Loucy (cell line): ENCODE measurements at regions not wholly inside any gene's neighbourhood (a gene's known extent, or its start where the extent isn't known, plus 50 kb on each side); places are given as distances from the start of the nearest gene placed in this dataset.

Experiments used
- H2AFZ ChIP-seq: fragments of 200-600 bp; sonication (generic); 2 replicates; pipeline ENCODE4 v1.6.0; 2016; ENCODE audit warnings: antibody characterized with exemption, mild to moderate bottlenecking, low read length, moderate library complexity
- H3F3A ChIP-seq: fragments of 200-600 bp; 2 replicates; pipeline ENCODE4 v1.6.0; 2016; ENCODE audit warnings: antibody characterized with exemption, low read depth, mild to moderate bottlenecking
- H3K27me3 ChIP-seq: fragments of 200-600 bp; sonication (generic); 2 replicates; pipeline ENCODE4 v1.6.1; 2014; ENCODE audit warnings: low read length, mild to moderate bottlenecking; ENCODE audit not compliant: insufficient read depth, poor library complexity, severe bottlenecking
- H3K36me3 ChIP-seq: fragments of 200-600 bp; sonication (generic); 2 replicates; pipeline ENCODE4 v1.6.1; 2016; ENCODE audit warnings: low read length; ENCODE audit not compliant: insufficient read depth
- H3K4me1 ChIP-seq: fragments of 200-600 bp; sonication (generic); 2 replicates; pipeline ENCODE4 v1.5.1; 2014; ENCODE audit warnings: low read length, mild to moderate bottlenecking; ENCODE audit not compliant: insufficient read depth, poor library complexity, severe bottlenecking
- H3K4me2 ChIP-seq: fragments of 200-600 bp; sonication (generic); 2 replicates; pipeline ENCODE4 v1.6.0; 2014; ENCODE audit warnings: antibody characterized with exemption, low read length, low read depth, mild to moderate bottlenecking; ENCODE audit not compliant: poor library complexity, severe bottlenecking
- H3K4me3 ChIP-seq: fragments of 200-600 bp; sonication (generic); 2 replicates; pipeline ENCODE4 v1.5.1; 2014; ENCODE audit warnings: low read length, mild to moderate bottlenecking, mixed read lengths; ENCODE audit not compliant: poor library complexity, severe bottlenecking
- H3K79me2 ChIP-seq: fragments of 200-600 bp; sonication (generic); 2 replicates; pipeline ENCODE4 v1.6.1; 2014; ENCODE audit warnings: low read length; ENCODE audit not compliant: insufficient read depth
- H3K9ac ChIP-seq: fragments of 200-600 bp; sonication (generic); 2 replicates; pipeline ENCODE4 v1.6.0; 2014; ENCODE audit warnings: mild to moderate bottlenecking, low read depth, low read length, moderate library complexity; ENCODE audit not compliant: poor library complexity, severe bottlenecking
- H3K9me2 ChIP-seq: fragments of 200-600 bp; sonication (generic); replicated peaks from 2 replicates; pipeline ENCODE4 v1.6.1; 2016; ENCODE audit warnings: low read depth, low read length, mixed read lengths
- H3K9me3 ChIP-seq: fragments of 200-600 bp; sonication (generic); 2 replicates; pipeline ENCODE4 v1.6.1; 2014; ENCODE audit warnings: mild to moderate bottlenecking, antibody characterized with exemption, low read length, low read depth; ENCODE audit not compliant: insufficient read depth
- H4K20me1 ChIP-seq: fragments of 200-600 bp; sonication (generic); 2 replicates; pipeline ENCODE4 v1.6.0; 2014; ENCODE audit warnings: antibody characterized with exemption, low read length, mild to moderate bottlenecking; ENCODE audit not compliant: insufficient read depth, poor library complexity, severe bottlenecking
- CTCF ChIP-seq: fragments of 200-600 bp; sonication (generic); conservative IDR thresholded peaks from 2 replicates; pipeline ENCODE4 v1.5.1; 2014; ENCODE audit warnings: mild to moderate bottlenecking, antibody characterized with exemption, low read length
- EZH2phosphoT487 ChIP-seq: fragments of 200-600 bp; IDR thresholded peaks from 2 replicates; pipeline ENCODE4 v1.6.1; 2018; ENCODE audit warnings: antibody characterized with exemption, mild to moderate bottlenecking, moderate library complexity, borderline replicate concordance

- Histone ChIP-seq H3K4me1 (peaks cover 11% of the 10 kb centered on the region), H3K79me2 (no peaks in the 10 kb centered on the region), H3K9me3 (no peaks in the 10 kb centered on the region), H4K20me1 (no peaks in the 10 kb centered on the region), H3K9ac (no peak overlapping the region), H3K4me3 (no peak overlapping the region), H3K27me3 (no peaks in the 10 kb centered on the region), H3K9me2 (no peaks in the 10 kb centered on the region), H3K4me2 (no peak overlapping the region), H2AFZ (no peak overlapping the region), H3K36me3 (no peaks in the 10 kb centered on the region), H3F3A (no peaks in the 10 kb centered on the region)
- TF ChIP-seq CTCF (no peak), EZH2phosphoT487 (no peak)
Observed at GRCh38 chr1:199152676-199153075, 513.8 kb downstream of the PTPRC start.

- Histone ChIP-seq H4K20me1 (no peaks in the 10 kb centered on the region), H3K4me3 (no peak overlapping the region), H3K4me1 (peaks cover 12% of the 10 kb centered on the region), H3K79me2 (no peaks in the 10 kb centered on the region), H3K4me2 (no peak overlapping the region), H3F3A (no peaks in the 10 kb centered on the region), H3K27me3 (no peaks in the 10 kb centered on the region), H3K9me2 (no peaks in the 10 kb centered on the region), H3K9ac (no peak overlapping the region), H3K9me3 (no peaks in the 10 kb centered on the region), H3K36me3 (no peaks in the 10 kb centered on the region), H2AFZ (0 out of 2 replicates have a peak overlapping the region, but pooled peaks have one; percentile 28)
- TF ChIP-seq CTCF, result no peak
- no peak for TF ChIP-seq EZH2phosphoT487
Observed at GRCh38 chr1:199155166-199156019, 516.6 kb downstream of the PTPRC start.

- Histone ChIP-seq H3K4me1 (peaks cover 25% of the 10 kb centered on the region), H3K79me2 (no peaks in the 10 kb centered on the region), H3F3A (no peaks in the 10 kb centered on the region), H3K4me2 (no peak overlapping the region), H3K27me3 (no peaks in the 10 kb centered on the region), H3K36me3 (no peaks in the 10 kb centered on the region), H3K9ac (no peak overlapping the region), H4K20me1 (no peaks in the 10 kb centered on the region), H2AFZ (no peak overlapping the region), H3K9me2 (no peaks in the 10 kb centered on the region), H3K4me3 (no peak overlapping the region), H3K9me3 (no peaks in the 10 kb centered on the region)
- TF ChIP-seq EZH2phosphoT487, result no peak
- no peak for TF ChIP-seq CTCF
Observed at GRCh38 chr1:199157494-199157893, 518.7 kb downstream of the PTPRC start.
